ENCODE measurements at regions not wholly inside any gene's neighbourhood (a gene's known extent, or its start where the extent isn't known, plus 50 kb on each side); places are given as distances from the start of the nearest gene placed in this dataset.

DNA sequence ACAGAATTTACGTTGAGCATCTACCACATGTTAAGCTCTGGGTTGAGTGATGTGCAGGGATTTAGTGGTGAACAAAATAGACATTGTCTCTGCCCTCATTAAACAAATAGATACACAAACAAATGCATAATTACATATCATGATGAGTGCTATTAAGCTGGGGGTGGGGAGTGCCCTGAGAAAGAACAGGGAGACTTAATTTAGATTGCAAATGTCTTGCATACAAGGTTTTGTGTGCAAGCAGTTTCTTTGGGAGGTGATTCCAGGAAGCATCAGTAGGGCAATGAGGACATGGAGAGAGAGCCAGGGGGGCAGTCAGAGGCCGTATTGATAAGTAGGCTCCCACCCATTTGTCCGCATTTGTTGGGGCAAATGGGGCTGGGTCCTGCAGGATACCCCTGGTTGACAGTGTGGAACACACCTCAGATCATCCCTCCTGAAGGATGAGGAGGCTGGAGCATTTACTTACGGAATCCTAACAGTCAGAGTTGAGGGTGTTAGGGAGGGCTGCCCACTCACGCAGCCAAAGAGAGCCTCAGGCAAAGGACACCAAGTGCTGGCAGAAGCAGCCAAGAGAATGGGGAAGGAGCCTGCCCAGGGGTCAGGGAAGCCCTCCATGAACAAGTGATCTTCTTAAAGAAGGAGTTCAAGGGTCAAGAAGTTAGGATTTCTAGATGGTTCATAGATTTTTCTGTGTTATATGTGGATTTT lies 245.9 kb downstream of the BCOR start:
- H3K27me3 ChIP-seq (replicated peaks; ENCODE audit: insufficient read depth) = no peaks in the 10 kb centered on the region
- no peaks in the 10 kb centered on the region for H3K36me3 ChIP-seq (ENCODE audit: low read depth)
- no peaks in the 10 kb centered on the region for H3K9me2 ChIP-seq (ENCODE audit: insufficient read depth)
- no peak overlapping the region for H2AFZ ChIP-seq
- peaks cover 11% of the 10 kb centered on the region; the same call in 1 of the 2 replicates for H3K4me1 ChIP-seq (ENCODE audit: insufficient read depth)
- no peaks in the 10 kb centered on the region for H3F3A ChIP-seq (ENCODE audit: insufficient read depth)
- DNase-seq = no peak
- in situ Hi-C loops (cut with MboI) = no loop called here
- H3K9me3 ChIP-seq (ENCODE audit: low read depth) = no peaks in the 10 kb centered on the region
- no peak overlapping the region for H3K4me2 ChIP-seq (ENCODE audit: unreplicated experiment)
- WGBS, 2 experiments (ENCODE audit: low coverage in 1 of 2, low lambda C conversion rate in 2 of 2, missing lambda C conversion rate in 2 of 2) = 95 to 100% methylated on average over 5 of the region's 5 CpGs
- no peak overlapping the region for H3K9ac ChIP-seq
- no peak overlapping the region for H3K4me3 ChIP-seq
- TF ChIP-seq EZH2 (IDR thresholded peaks at IDR 0.05; ENCODE audit: insufficient read depth, poor library complexity, severe bottlenecking) = no peak
- TF ChIP-seq EZH2phosphoT487 (IDR thresholded peaks at IDR 0.05; ENCODE audit: insufficient read depth, low read depth) = no peak
- no peaks in the 10 kb centered on the region for H4K20me1 ChIP-seq (ENCODE audit: insufficient read depth)
- H3K79me2 ChIP-seq (ENCODE audit: insufficient read depth) = no peaks in the 10 kb centered on the region
- no peak overlapping the region for H3K27ac ChIP-seq

DNA sequence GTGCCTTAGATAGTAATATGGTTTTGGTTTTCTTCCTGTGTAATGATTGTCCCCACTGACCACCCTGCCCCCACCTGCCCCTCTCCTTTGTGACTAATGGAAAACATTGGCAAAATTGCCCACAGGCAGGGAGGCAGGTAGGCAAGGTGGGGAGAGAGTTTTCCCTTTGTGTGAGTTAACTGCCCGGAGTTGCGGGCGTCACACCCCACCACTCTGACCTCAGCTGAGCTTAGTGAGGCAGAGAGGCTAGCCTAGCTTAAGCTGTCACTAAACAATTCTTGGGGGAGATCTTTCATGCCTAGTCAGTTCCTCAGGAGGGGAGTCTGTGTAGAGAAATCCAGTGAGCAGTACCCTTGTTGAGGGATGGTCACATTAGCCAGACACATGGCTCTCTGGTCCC lies 245.3 kb downstream of the BCOR start:
- TF ChIP-seq EZH2phosphoT487 (IDR thresholded peaks at IDR 0.05; ENCODE audit: insufficient read depth, low read depth) (no peak), EZH2 (IDR thresholded peaks at IDR 0.05; ENCODE audit: insufficient read depth, poor library complexity, severe bottlenecking) (no peak)
- in situ Hi-C loops (cut with MboI) = no loop called here
- H3K4me2 ChIP-seq (ENCODE audit: unreplicated experiment) = no peak overlapping the region
- no peaks in the 10 kb centered on the region for H4K20me1 ChIP-seq (ENCODE audit: insufficient read depth)
- no peaks in the 10 kb centered on the region for H3K79me2 ChIP-seq (ENCODE audit: insufficient read depth)
- no peaks in the 10 kb centered on the region for H3K36me3 ChIP-seq (ENCODE audit: low read depth)
- H3K9me2 ChIP-seq (ENCODE audit: insufficient read depth) = no peaks in the 10 kb centered on the region
- H3K27me3 ChIP-seq (replicated peaks; ENCODE audit: insufficient read depth) = no peaks in the 10 kb centered on the region
- no peak overlapping the region for H3K9ac ChIP-seq
- no peak for DNase-seq
- peaks cover 11% of the 10 kb centered on the region; the same call in 1 of the 2 replicates for H3K4me1 ChIP-seq (ENCODE audit: insufficient read depth)
- no peak overlapping the region for H3K4me3 ChIP-seq
- H2AFZ ChIP-seq = no peak overlapping the region
- H3K9me3 ChIP-seq (ENCODE audit: low read depth) = no peaks in the 10 kb centered on the region
- 100% methylated on average over 3 of the region's 3 CpGs for WGBS, 2 experiments (ENCODE audit: low coverage in 1 of 2, low lambda C conversion rate in 2 of 2, missing lambda C conversion rate in 2 of 2)
- H3K27ac ChIP-seq = no peak overlapping the region
- H3F3A ChIP-seq (ENCODE audit: insufficient read depth) = no peaks in the 10 kb centered on the region

DNA sequence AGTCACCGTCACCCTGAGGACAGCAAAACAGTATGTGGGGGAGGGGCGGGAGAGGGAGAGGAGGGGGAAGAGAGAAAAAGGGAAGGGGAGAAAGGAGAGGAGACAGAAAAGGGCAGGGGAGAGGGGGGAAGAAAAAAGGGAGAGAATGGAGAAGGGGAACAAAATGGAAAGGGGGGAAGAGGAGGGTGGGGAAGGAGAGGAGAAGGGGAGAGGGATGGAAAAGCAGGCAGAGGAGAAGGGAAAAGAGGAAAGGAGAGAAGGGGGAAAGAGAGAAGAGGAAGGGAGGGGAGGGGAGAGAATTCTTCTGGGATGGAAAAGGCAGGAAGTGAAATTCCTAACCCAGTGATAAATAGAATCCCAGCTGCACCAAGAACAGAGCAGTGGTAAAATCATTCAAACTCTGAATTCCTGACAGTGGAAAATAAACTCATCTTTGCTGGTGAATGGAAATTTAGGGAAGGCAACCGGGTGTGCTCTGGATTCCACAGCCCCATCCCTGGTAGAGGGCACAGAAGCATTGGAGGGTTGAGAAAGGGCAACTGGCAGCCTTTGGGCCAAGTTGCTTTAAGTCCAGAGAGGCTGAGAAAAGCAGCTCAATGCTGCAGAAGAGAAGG lies 244.2 kb downstream of the BCOR start:
- no peak overlapping the region for H3K4me2 ChIP-seq (ENCODE audit: unreplicated experiment)

DNA sequence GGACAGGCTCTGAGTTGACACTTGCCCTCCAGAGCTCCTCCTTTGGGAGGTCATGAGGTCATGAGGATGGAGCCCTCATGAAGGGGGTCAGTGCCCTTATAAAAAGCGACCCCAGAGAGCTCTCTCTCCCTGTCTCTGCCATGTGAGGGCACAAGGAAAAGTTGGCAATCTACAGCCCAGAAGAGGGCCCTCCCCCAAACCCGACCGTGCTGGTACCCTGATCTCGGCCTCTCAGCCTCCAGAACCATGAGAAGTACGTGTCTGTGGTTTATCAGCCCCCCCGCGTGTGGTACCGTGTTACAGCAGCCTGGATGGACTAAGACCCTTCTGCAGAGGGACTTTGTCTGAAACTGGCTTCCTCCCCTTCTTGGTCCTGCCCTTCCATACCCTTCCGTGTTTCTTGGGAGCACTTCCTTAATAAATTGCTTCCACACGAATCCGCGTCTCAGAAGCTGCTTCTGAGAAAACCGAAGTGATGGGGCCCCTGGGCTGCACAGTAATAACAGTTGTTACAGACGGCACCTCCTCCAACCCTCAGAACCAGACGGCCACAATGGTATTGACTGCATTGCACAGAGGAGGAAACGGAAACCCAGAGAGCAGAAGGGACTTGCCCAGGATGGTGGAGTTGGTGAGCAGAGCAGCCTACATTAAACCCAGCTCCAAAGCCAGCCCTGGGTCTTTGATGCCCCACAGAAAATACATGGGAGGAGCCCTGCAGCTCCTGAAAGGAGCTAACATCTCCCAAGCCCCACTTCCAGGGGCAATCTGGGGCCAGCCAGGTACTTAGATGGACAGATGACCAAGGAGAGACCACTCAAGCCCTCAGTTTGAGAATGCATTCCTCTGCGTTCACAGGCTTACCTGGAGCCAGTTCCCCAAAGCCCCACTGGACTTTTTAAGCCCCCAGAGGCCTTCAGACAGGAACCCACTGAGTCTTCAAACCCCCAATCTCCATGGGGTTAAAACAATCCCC lies 242.7 kb downstream of the BCOR start:
- peaks cover 11% of the 10 kb centered on the region; the same call in 1 of the 2 replicates for H3K4me1 ChIP-seq (ENCODE audit: insufficient read depth)
- in situ Hi-C loops (cut with MboI) = no loop called here
- H3K4me2 ChIP-seq (ENCODE audit: unreplicated experiment) = peak overlapping the region; percentile 7
- no peak overlapping the region for H2AFZ ChIP-seq
- no peaks in the 10 kb centered on the region for H3K9me2 ChIP-seq (ENCODE audit: insufficient read depth)
- WGBS, 2 experiments (ENCODE audit: low coverage in 1 of 2, low lambda C conversion rate in 2 of 2, missing lambda C conversion rate in 2 of 2) = 86 to 87% methylated on average over 15 to 16 of the region's 17 CpGs
- no peaks in the 10 kb centered on the region for H3K36me3 ChIP-seq (ENCODE audit: low read depth)
- no peaks in the 10 kb centered on the region for H4K20me1 ChIP-seq (ENCODE audit: insufficient read depth)
- no peak overlapping the region for H3K27ac ChIP-seq
- H3K9me3 ChIP-seq (ENCODE audit: low read depth) = no peaks in the 10 kb centered on the region
- H3K9ac ChIP-seq = no peak overlapping the region
- H3K79me2 ChIP-seq (ENCODE audit: insufficient read depth) = no peaks in the 10 kb centered on the region
- no peak overlapping the region for H3K4me3 ChIP-seq
- no peaks in the 10 kb centered on the region for H3K27me3 ChIP-seq (replicated peaks; ENCODE audit: insufficient read depth)
- H3F3A ChIP-seq (ENCODE audit: insufficient read depth) = no peaks in the 10 kb centered on the region
- TF ChIP-seq EZH2phosphoT487 (IDR thresholded peaks at IDR 0.05; ENCODE audit: insufficient read depth, low read depth) (no peak), EZH2 (IDR thresholded peaks at IDR 0.05; ENCODE audit: insufficient read depth, poor library complexity, severe bottlenecking) (no peak)
- no peak for DNase-seq

More for the DNA sequence above, 244.2 kb downstream of the BCOR start:
- H3F3A ChIP-seq (ENCODE audit: insufficient read depth) = no peaks in the 10 kb centered on the region
- DNase-seq = no peak
- no peak overlapping the region for H3K4me3 ChIP-seq
- no peaks in the 10 kb centered on the region for H3K27me3 ChIP-seq (replicated peaks; ENCODE audit: insufficient read depth)
- H3K9ac ChIP-seq = no peak overlapping the region
- no peaks in the 10 kb centered on the region for H4K20me1 ChIP-seq (ENCODE audit: insufficient read depth)
- H3K27ac ChIP-seq = no peak overlapping the region
- TF ChIP-seq EZH2 (IDR thresholded peaks at IDR 0.05; ENCODE audit: insufficient read depth, poor library complexity, severe bottlenecking) = no peak
- no peak for TF ChIP-seq EZH2phosphoT487 (IDR thresholded peaks at IDR 0.05; ENCODE audit: insufficient read depth, low read depth)
- no peaks in the 10 kb centered on the region for H3K79me2 ChIP-seq (ENCODE audit: insufficient read depth)
- 75 to 87% methylated on average over 1 to 3 of the region's 3 CpGs for WGBS, 2 experiments (ENCODE audit: low coverage in 1 of 2, low lambda C conversion rate in 2 of 2, missing lambda C conversion rate in 2 of 2)
- no peaks in the 10 kb centered on the region for H3K9me2 ChIP-seq (ENCODE audit: insufficient read depth)
- no peak overlapping the region for H2AFZ ChIP-seq
- peaks cover 11% of the 10 kb centered on the region; the same call in 1 of the 2 replicates for H3K4me1 ChIP-seq (ENCODE audit: insufficient read depth)
- H3K9me3 ChIP-seq (ENCODE audit: low read depth) = no peaks in the 10 kb centered on the region
- in situ Hi-C loops (cut with MboI) = no loop called here
- no peaks in the 10 kb centered on the region for H3K36me3 ChIP-seq (ENCODE audit: low read depth)
